ENCODE measurements at regions not wholly inside any gene's neighbourhood (a gene's known extent, or its start where the extent isn't known, plus 50 kb on each side); places are given as distances from the start of the nearest gene placed in this dataset.

DNA sequence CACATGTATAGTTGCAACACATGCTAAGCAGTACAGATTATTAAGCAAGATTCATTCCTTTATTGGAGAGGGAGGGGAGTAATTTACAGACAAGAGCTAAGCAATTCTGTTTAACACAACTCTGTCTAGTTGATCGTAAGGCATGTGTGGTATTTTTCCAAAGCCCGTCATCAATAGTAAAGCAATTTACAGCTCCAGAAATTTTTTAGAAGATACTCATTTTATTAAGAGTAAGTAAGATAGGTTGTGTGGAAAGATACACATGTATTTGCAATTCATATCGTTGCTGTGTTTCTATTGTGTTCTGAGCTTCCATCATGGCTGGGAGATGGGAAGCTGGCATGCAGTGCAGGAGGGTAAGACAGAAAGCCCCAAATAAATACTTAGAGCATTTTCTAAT, 289.2 kb upstream of the TMEM161B start:
- TF ChIP-seq, protein P1, sequence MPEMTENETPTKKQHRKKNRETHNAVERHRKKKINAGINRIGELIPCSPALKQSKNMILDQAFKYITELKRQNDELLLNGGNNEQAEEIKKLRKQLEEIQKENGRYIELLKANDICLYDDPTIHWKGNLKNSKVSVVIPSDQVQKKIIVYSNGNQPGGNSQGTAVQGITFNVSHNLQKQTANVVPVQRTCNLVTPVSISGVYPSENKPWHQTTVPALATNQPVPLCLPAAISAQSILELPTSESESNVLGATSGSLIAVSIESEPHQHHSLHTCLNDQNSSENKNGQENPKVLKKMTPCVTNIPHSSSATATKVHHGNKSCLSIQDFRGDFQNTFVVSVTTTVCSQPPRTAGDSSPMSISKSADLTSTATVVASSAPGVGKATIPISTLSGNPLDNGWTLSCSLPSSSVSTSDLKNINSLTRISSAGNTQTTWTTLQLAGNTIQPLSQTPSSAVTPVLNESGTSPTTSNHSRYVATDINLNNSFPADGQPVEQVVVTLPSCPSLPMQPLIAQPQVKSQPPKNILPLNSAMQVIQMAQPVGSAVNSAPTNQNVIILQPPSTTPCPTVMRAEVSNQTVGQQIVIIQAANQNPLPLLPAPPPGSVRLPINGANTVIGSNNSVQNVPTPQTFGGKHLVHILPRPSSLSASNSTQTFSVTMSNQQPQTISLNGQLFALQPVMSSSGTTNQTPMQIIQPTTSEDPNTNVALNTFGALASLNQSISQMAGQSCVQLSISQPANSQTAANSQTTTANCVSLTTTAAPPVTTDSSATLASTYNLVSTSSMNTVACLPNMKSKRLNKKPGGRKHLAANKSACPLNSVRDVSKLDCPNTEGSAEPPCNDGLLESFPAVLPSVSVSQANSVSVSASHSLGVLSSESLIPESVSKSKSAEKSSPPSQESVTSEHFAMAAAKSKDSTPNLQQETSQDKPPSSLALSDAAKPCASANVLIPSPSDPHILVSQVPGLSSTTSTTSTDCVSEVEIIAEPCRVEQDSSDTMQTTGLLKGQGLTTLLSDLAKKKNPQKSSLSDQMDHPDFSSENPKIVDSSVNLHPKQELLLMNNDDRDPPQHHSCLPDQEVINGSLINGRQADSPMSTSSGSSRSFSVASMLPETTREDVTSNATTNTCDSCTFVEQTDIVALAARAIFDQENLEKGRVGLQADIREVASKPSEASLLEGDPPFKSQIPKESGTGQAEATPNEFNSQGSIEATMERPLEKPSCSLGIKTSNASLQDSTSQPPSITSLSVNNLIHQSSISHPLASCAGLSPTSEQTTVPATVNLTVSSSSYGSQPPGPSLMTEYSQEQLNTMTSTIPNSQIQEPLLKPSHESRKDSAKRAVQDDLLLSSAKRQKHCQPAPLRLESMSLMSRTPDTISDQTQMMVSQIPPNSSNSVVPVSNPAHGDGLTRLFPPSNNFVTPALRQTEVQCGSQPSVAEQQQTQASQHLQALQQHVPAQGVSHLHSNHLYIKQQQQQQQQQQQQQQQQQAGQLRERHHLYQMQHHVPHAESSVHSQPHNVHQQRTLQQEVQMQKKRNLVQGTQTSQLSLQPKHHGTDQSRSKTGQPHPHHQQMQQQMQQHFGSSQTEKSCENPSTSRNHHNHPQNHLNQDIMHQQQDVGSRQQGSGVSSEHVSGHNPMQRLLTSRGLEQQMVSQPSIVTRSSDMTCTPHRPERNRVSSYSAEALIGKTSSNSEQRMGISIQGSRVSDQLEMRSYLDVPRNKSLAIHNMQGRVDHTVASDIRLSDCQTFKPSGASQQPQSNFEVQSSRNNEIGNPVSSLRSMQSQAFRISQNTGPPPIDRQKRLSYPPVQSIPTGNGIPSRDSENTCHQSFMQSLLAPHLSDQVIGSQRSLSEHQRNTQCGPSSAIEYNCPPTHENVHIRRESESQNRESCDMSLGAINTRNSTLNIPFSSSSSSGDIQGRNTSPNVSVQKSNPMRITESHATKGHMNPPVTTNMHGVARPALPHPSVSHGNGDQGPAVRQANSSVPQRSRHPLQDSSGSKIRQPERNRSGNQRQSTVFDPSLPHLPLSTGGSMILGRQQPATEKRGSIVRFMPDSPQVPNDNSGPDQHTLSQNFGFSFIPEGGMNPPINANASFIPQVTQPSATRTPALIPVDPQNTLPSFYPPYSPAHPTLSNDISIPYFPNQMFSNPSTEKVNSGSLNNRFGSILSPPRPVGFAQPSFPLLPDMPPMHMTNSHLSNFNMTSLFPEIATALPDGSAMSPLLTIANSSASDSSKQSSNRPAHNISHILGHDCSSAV (CRISPR knock-in tag; IDR thresholded peaks at IDR 0.05; ENCODE audit: borderline replicate concordance) = no peak
- no peak for TF ChIP-seq GABPA (IDR thresholded peaks at IDR 0.05; ENCODE audit: low read depth, low read length)
- TF ChIP-seq GABPA (CRISPR knock-in tag; IDR thresholded peaks at IDR 0.05; ENCODE audit: low read depth) = no peak
- no peak for TF ChIP-seq POLR2A (IDR thresholded peaks at IDR 0.05; ENCODE audit: insufficient read depth in 1 of 2, low read depth in 2 of 2, low read length in 2 of 2)
- TF ChIP-seq NONO (IDR thresholded peaks at IDR 0.05) = no peak
- no peak for TF ChIP-seq NONO (CRISPR knock-in tag; conservative IDR thresholded peaks at IDR 0.05)
- no peak for TF ChIP-seq NFYB (CRISPR knock-in tag; IDR thresholded peaks at IDR 0.05)
- TF ChIP-seq, protein P2, sequence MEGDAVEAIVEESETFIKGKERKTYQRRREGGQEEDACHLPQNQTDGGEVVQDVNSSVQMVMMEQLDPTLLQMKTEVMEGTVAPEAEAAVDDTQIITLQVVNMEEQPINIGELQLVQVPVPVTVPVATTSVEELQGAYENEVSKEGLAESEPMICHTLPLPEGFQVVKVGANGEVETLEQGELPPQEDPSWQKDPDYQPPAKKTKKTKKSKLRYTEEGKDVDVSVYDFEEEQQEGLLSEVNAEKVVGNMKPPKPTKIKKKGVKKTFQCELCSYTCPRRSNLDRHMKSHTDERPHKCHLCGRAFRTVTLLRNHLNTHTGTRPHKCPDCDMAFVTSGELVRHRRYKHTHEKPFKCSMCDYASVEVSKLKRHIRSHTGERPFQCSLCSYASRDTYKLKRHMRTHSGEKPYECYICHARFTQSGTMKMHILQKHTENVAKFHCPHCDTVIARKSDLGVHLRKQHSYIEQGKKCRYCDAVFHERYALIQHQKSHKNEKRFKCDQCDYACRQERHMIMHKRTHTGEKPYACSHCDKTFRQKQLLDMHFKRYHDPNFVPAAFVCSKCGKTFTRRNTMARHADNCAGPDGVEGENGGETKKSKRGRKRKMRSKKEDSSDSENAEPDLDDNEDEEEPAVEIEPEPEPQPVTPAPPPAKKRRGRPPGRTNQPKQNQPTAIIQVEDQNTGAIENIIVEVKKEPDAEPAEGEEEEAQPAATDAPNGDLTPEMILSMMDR (CRISPR knock-in tag; IDR thresholded peaks at IDR 0.05) = no peak
- TF ChIP-seq BRCA1 (CRISPR knock-in tag; IDR thresholded peaks at IDR 0.05) = no peak
- TF ChIP-seq, protein P3, sequence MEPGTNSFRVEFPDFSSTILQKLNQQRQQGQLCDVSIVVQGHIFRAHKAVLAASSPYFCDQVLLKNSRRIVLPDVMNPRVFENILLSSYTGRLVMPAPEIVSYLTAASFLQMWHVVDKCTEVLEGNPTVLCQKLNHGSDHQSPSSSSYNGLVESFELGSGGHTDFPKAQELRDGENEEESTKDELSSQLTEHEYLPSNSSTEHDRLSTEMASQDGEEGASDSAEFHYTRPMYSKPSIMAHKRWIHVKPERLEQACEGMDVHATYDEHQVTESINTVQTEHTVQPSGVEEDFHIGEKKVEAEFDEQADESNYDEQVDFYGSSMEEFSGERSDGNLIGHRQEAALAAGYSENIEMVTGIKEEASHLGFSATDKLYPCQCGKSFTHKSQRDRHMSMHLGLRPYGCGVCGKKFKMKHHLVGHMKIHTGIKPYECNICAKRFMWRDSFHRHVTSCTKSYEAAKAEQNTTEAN (CRISPR knock-in tag; conservative IDR thresholded peaks at IDR 0.05) = no peak
- TF ChIP-seq ZNF264 (CRISPR knock-in tag; IDR thresholded peaks at IDR 0.05) = no peak
